ENCODE measurements at regions not wholly inside any gene's neighbourhood (a gene's known extent, or its start where the extent isn't known, plus 50 kb on each side); places are given as distances from the start of the nearest gene placed in this dataset.

GRCh38 chr2:217331523-217332416, 471.9 kb upstream of the TNP1 start (continued):
- TF ChIP-seq CERS6 (CRISPR knock-in tag; IDR thresholded peaks at IDR 0.05) (no peak), ZNF547 (CRISPR knock-in tag; IDR thresholded peaks at IDR 0.05) (peak; percentile 21; the same call in 1 of the 2 replicates), ZEB1 (IDR thresholded peaks at IDR 0.05; ENCODE audit: insufficient replicate concordance, low read depth) (peak; percentile 34), ZNF569 (CRISPR knock-in tag; IDR thresholded peaks at IDR 0.05; ENCODE audit: borderline replicate concordance) (no peak), MAFF (IDR thresholded peaks at IDR 0.05; ENCODE audit: low read depth, low read length) (peak; percentile 27; the same call in 1 of the 2 replicates), ZNF383 (CRISPR knock-in tag; IDR thresholded peaks at IDR 0.05; ENCODE audit: borderline replicate concordance) (no peak), ZNF101 (CRISPR knock-in tag; IDR thresholded peaks at IDR 0.05; ENCODE audit: borderline replicate concordance, low read depth) (peak; percentile 58; the same call in 1 of the 2 replicates), ZFP90 (CRISPR knock-in tag; IDR thresholded peaks at IDR 0.05; ENCODE audit: borderline replicate concordance) (no peak; the same call in 1 of the 2 replicates), ZNF772 (CRISPR knock-in tag; IDR thresholded peaks at IDR 0.05) (peak; percentile 78; the same call in 1 of the 2 replicates), ZNF777 (CRISPR knock-in tag; IDR thresholded peaks at IDR 0.05) (no peak; the same call in 1 of the 2 replicates), ZNF639 (CRISPR knock-in tag; conservative IDR thresholded peaks at IDR 0.05) (peak; percentile 33; the same call in 1 of the 2 replicates), ARHGAP35 (CRISPR knock-in tag; IDR thresholded peaks at IDR 0.05; ENCODE audit: borderline replicate concordance) (no peak), ZNF180 (CRISPR knock-in tag; IDR thresholded peaks at IDR 0.05; ENCODE audit: borderline replicate concordance, low read depth) (no peak)
- TF ChIP-seq, protein P1, sequence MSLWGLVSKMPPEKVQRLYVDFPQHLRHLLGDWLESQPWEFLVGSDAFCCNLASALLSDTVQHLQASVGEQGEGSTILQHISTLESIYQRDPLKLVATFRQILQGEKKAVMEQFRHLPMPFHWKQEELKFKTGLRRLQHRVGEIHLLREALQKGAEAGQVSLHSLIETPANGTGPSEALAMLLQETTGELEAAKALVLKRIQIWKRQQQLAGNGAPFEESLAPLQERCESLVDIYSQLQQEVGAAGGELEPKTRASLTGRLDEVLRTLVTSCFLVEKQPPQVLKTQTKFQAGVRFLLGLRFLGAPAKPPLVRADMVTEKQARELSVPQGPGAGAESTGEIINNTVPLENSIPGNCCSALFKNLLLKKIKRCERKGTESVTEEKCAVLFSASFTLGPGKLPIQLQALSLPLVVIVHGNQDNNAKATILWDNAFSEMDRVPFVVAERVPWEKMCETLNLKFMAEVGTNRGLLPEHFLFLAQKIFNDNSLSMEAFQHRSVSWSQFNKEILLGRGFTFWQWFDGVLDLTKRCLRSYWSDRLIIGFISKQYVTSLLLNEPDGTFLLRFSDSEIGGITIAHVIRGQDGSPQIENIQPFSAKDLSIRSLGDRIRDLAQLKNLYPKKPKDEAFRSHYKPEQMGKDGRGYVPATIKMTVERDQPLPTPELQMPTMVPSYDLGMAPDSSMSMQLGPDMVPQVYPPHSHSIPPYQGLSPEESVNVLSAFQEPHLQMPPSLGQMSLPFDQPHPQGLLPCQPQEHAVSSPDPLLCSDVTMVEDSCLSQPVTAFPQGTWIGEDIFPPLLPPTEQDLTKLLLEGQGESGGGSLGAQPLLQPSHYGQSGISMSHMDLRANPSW (CRISPR knock-in tag; IDR thresholded peaks at IDR 0.05; ENCODE audit: borderline replicate concordance): peak; percentile 91
- TF ChIP-seq, protein P2, sequence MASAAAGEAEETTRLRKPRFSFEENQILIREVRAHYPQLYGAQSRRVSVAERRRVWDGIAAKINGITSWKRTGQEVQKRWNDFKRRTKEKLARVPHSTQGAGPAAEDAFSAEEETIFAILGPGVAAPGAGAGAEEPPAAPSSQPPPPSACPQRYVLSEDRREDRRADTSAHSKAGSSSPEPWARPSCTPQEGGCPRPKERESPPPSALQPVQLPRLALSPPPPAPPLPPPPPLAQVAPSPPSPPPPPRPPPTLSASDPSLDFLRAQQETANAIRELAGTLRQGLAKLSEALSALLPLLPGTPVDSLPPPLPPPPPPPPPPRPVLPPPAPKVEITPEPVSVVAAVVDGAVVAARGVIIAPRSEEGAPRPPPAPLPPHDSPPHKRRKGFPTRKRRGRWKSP (CRISPR knock-in tag; IDR thresholded peaks at IDR 0.05): peak; percentile 44; the same call in 1 of the 2 replicates
- TF ChIP-seq, protein P3, sequence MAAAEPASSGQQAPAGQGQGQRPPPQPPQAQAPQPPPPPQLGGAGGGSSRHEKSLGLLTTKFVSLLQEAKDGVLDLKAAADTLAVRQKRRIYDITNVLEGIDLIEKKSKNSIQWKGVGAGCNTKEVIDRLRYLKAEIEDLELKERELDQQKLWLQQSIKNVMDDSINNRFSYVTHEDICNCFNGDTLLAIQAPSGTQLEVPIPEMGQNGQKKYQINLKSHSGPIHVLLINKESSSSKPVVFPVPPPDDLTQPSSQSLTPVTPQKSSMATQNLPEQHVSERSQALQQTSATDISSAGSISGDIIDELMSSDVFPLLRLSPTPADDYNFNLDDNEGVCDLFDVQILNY (CRISPR knock-in tag; conservative IDR thresholded peaks at IDR 0.05): no peak
- TF ChIP-seq, protein P4, sequence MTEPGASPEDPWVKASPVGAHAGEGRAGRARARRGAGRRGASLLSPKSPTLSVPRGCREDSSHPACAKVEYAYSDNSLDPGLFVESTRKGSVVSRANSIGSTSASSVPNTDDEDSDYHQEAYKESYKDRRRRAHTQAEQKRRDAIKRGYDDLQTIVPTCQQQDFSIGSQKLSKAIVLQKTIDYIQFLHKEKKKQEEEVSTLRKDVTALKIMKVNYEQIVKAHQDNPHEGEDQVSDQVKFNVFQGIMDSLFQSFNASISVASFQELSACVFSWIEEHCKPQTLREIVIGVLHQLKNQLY (CRISPR knock-in tag; IDR thresholded peaks at IDR 0.05): peak; percentile 88
- TF ChIP-seq, protein P5, sequence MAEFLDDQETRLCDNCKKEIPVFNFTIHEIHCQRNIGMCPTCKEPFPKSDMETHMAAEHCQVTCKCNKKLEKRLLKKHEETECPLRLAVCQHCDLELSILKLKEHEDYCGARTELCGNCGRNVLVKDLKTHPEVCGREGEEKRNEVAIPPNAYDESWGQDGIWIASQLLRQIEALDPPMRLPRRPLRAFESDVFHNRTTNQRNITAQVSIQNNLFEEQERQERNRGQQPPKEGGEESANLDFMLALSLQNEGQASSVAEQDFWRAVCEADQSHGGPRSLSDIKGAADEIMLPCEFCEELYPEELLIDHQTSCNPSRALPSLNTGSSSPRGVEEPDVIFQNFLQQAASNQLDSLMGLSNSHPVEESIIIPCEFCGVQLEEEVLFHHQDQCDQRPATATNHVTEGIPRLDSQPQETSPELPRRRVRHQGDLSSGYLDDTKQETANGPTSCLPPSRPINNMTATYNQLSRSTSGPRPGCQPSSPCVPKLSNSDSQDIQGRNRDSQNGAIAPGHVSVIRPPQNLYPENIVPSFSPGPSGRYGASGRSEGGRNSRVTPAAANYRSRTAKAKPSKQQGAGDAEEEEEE (CRISPR knock-in tag; IDR thresholded peaks at IDR 0.05; ENCODE audit: borderline replicate concordance): no peak
